HG03457 (cell line): ENCODE measurements at regions not wholly inside any gene's neighbourhood (a gene's known extent, or its start where the extent isn't known, plus 50 kb on each side); places are given as distances from the start of the nearest gene placed in this dataset.

Source experiments
- ATAC-seq: cut with Tn5 transposase; IDR thresholded peaks from one replicate; pipeline ENCODE4 v1.9.1; 2021; ENCODE audit warnings: moderate number of reproducible peaks; ENCODE audit not compliant: unreplicated experiment

GRCh38 chr20:41889126-41889843 lies 271.1 kb upstream of the CHD6 start:
- ATAC-seq, result no peak

GRCh38 chr20:41888434-41888833 lies 270.3 kb upstream of the CHD6 start:
- ATAC-seq, result no peak

DNA sequence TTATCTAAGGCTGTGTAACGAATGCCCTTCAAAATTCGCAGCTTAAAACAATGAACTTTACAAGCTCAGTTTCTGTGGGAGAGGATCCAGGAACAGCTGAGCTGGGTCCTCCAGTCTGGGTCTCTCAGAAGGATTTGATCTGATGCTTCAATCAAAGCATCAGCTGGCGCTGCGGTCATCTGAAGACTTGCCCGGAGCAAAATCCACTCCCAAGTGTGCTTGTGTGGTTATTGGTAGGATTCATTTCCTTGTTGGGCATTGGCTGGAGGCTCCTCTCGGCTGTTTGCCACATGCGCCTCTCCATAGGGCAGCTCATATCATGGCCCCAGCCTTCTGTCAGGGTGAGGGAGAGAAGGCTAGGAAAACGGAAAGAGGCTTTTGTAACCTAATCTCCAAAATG lies 269.3 kb upstream of the CHD6 start:
- no peak for ATAC-seq

DNA sequence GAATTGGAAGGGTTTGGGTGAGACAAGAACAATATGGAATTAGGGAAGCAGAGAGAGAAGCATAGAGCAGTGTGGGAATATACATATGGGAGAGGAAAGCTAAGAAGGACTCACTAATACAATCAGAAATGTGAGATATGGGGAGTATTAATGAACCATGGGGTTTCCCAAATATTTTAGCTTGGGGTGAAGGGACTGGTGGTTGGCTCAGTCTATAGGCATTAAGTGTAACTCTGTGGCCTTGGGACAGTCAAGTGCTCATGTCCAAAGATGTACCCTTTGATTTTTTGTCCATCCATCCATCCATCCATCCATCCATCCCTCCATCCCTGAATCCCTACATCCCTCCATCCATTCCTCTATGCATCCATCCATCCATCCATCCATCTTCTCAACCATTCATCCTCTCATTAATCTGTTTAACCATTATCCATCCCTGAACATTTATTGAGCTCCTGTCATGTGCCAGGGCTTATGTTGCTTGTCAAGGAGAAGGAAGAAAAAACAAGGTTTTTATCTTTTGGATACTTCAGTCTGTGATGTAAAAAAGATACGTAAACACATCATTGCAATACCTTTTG lies 263.4 kb upstream of the CHD6 start:
- no peak for ATAC-seq

GRCh38 chr20:41879123-41879522 lies 260.9 kb upstream of the CHD6 start:
- ATAC-seq, result no peak

GRCh38 chr20:41877911-41878310 lies 259.7 kb upstream of the CHD6 start:
- ATAC-seq, result no peak

- no peak for ATAC-seq
Measured at GRCh38 chr20:41874658-41875057, 256.5 kb upstream of the CHD6 start.

DNA sequence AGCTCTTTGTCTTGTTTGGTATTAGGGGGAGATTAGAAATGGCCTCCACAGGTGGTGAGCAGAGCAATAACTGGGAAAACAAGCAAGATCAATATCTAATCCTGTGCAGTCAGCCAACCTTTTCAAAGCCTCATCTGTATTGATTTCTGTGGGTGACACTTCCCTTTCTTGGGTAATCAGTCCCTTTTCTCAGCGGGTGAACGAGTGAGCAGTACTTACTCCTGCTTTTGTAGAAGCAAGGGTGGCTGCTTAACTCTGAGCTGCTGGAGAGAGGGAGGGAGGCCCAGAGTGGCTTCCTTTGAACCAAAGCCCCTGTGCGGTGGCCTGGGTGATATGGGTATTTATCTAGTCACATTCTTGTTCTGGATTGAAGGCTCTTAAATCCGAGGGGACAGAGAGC lies 254.8 kb upstream of the CHD6 start:
- no peak for ATAC-seq

DNA sequence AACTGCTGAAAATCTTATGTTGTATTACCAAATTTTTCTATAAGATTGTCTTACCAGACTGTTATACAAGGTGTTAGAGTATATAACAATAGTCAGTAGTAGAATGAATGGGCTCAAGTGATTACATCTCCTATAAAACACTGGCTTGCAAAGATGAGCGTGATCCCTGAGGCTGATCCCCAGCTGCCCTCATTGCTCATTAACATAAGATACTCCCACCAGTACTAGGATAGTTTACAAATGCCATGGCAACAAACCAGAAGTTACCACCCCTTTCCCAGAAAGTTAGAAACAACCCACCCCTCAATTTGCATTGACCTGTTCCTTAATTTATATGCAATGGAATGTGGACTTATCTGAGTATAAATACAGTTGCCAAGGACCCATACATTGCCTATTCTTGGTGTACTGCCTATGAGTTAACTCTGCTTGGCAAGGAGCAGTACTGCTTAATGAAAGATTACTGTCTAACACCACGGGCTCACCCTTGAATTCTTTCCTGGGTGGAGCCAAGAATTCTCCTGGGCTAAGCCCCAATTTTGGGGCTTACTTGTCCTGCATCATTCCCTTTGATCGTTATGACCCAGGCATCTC lies 252.8 kb upstream of the CHD6 start:
- no peak for ATAC-seq

GRCh38 chr20:41869261-41869660 lies 251.1 kb upstream of the CHD6 start:
- no peak for ATAC-seq

DNA sequence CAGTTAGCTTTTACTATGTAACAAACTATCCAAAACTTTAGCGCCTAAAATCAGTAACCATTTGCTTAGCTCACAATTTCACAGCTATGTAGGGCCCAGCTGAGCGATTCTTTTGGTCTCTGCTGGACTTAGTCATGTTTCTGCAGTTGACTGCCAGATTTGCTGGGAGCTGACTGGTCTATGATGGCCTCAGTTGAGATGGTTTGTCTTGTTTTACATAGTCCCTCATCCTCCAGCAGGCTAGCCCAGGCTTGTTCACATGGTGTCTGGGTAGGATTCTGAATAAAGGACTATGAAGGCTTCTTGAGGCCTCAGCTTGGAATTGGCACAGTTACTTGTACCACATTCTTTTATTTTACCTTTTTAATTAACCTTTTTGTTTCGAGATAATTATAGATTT lies 247.8 kb upstream of the CHD6 start:
- no peak for ATAC-seq

DNA sequence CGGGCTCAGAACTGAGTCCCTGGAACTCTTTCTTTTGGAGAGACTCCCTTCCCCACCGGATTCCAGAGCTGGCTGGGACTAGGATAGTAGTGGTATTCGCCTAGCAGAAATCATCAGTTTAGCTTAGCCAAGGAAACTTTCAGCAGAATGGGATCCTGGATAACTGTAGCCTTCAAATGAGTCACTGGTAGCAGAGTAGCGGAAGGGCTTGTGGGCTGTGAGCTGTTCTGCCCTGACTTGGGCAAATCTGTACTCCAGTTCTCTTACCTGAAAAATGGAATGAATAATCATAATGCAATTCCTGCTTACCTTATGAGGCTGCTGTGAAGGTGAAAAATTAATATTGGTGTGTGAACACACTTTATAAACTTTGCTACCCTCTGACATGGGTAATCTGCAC lies 244.3 kb upstream of the CHD6 start:
- no peak for ATAC-seq

GRCh38 chr20:41861772-41862422 lies 243.7 kb upstream of the CHD6 start:
- ATAC-seq, result no peak

DNA sequence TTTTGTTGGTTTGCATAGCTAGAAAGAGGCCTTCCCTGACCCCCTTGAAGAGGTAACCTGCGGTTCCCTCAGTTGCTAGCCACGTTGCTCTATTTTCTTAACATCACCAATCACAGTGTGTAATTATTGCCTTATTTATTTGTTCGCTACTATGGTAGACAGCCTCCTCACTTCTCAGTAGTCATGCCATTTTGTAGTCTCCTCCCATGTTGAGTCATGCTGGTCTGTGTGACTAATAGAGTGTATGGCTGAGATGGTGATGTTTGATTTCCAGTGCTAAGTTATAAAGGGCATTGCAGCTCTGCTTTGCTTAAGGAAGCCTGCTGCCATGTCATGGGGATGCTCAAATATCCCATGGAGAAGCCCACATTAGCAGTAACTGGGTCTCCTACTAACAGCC lies 236.6 kb upstream of the CHD6 start:
- ATAC-seq, result no peak

GRCh38 chr20:41853806-41854205 lies 235.6 kb upstream of the CHD6 start:
- no peak for ATAC-seq

DNA sequence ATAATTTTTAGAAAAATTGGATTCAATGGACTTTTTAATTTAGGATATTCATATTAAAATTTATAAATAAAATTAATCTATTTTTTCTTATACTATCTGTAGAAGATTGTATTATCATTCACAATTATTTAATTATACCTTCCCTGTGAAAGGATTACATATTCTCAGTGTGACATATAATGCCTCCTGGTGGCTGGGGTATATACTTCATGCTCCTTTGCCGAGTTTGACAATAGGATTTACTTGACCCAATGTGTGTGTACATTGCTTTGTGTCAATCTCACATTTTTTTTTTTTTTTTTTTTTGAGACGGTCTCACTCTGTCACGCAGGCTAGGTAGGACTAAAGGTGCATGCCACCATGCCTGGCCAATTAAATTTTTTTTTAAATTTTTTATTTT lies 230.0 kb upstream of the CHD6 start:
- no peak for ATAC-seq

DNA sequence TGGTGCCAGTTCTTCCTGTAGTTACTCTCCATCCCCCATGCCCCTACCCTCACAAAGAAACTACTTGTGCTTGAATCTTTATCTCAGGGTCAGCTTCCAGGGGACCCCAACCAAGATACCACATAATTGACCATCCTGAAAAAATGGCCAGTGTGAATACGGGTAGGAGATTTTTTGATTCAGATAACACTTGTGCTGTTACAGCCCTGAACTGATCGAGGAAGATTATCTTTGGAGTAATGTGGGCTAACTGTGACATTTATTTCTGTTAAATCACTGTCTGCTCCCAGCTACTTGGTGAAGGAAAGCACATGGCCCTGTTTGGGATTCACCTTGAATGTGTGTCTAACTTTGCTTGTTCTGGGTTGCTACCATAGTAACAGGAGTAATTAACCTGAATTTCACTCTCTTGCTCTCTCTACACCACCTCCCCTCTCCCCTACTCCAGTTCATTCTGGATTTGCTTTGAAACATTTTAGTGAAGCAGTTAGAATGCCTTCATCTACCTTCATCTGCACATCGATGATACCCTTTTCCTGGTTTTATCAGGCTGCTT lies 219.6 kb upstream of the CHD6 start:
- no peak for ATAC-seq

DNA sequence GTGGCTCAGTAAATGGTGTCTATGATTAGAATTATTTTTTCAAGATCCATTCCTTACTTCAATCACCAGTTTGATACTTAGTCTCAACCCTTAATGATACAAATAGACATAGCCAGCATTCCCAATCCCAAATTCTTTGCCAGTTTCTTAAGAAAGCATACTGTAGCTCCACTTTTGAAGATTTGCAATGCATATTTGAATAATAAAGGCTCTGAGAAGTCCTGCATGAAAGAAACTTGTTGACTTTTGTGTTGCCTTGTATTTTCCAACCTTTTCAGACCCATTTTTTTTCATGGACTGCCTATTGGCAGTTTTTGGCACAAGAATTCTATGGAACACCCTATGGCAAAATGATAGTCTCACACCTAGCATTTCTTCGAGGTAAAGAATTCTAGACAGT lies 215.6 kb upstream of the CHD6 start:
- ATAC-seq, result no peak

DNA sequence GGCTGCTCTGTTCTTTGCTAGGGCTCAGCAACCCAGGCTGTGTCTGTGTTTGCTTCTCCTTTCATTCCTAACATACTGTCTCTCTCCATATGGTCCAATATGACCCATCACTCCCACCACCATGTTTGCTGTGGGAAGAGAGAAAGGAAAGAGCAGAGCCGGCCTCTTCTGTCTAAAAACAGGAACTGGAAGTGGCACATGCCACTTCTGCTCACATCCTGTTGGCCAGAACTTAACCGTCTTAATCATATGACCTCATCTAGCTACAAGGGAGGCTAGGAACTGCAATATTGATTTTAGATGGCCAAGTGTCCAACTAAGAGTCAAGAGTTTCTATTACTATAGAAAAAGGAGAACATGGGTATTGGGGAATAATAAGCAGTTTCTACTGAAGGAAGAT lies 212.5 kb upstream of the CHD6 start:
- ATAC-seq, result no peak

DNA sequence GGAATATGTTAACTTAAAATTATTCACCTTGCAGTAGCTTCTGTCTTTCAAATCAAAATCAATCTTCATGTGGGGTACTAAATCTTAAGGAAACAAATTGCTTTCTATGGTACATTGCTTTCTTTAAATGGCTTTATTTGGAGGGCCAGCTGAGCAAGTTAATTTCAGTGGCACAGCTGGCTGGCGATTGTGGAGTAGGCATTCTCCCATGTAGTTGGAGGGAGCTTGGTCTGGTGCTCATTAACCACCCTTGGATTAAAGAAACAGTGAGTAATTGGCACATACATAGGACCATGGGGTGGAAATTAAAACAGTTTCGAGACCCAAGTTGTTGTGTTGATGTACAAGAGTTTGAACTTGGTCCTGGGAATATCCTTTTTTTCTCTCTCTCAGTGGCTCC lies 201.3 kb upstream of the CHD6 start:
- ATAC-seq, result no peak

GRCh38 chr20:41818991-41819390 lies 200.8 kb upstream of the CHD6 start:
- no peak for ATAC-seq

DNA sequence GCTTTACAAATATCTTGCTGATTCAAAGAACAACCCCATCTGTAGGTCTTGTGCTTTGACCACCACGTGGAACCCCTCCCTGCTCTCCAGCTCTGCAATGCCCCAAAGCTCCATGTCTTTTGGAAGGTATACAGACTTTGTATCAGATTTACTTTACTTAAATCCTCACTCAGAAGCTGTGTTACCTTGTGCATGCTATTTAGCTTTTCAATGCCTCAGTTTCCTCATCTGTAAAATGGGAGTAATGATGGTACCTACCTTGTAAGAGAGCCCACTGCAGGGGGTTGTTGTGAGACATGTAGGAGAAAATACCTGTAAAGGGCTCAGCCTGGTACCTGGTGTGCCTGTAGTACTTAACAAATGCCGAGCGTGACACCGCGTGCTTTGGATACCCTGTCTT lies 200.2 kb upstream of the CHD6 start:
- no peak for ATAC-seq
